D721Med (cell line): ENCODE measurements at regions not wholly inside any gene's neighbourhood (a gene's known extent, or its start where the extent isn't known, plus 50 kb on each side); places are given as distances from the start of the nearest gene placed in this dataset.

Source experiments
- DNase-seq: peaks from one replicate; pipeline ENCODE4 v3.0.0; 2011; ENCODE audit warnings: low spot score; ENCODE audit not compliant: insufficient read length
- FAIRE-seq: peaks from 2 replicates; lab custom pipeline; 2011; peaks lifted over from hg19 to GRCh38; lab: Jason Lieb, UNC
- TF ChIP-seq, protein P1 (sequence below): IDR thresholded peaks from 2 replicates; pipeline ENCODE4 v1.5.1; 2012; ENCODE audit warnings: mild to moderate bottlenecking, control low read depth; ENCODE audit not compliant: insufficient read depth; ENCODE audit errors: missing control alignments

DNA sequence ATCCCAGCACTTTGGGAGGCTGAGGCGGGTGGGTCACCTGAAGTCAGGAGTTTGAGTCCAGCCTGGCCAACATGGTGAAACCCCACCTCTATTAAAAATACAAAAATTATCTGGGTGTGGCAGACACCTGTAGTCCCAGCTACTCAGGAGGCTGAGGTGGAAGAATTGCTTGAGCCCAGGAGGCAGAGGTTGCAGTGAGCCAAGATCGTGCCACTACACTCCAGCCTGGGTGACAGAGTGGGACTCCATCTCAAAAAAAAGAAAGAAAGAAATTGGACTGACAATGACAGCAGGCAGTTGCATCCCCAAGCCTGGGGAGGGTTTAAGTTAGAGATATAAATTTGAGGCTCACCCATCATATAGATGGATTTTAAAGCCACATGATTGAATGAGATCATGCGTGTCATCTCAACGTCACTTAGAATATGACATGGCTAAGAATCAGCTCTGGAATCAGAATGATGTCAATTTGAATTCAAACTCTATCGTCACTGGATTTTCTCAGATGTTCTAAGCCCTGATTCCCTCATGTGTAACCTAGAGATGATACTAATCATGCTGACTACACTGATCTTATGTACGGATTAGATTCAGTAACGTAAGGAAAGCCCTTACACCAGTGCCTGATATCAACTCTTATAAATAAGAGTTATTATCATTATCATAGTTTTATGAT, 534.0 kb upstream of the JARID2 start:
- FAIRE-seq (no peak), DNase-seq (no peak)
- TF ChIP-seq, protein P1, sequence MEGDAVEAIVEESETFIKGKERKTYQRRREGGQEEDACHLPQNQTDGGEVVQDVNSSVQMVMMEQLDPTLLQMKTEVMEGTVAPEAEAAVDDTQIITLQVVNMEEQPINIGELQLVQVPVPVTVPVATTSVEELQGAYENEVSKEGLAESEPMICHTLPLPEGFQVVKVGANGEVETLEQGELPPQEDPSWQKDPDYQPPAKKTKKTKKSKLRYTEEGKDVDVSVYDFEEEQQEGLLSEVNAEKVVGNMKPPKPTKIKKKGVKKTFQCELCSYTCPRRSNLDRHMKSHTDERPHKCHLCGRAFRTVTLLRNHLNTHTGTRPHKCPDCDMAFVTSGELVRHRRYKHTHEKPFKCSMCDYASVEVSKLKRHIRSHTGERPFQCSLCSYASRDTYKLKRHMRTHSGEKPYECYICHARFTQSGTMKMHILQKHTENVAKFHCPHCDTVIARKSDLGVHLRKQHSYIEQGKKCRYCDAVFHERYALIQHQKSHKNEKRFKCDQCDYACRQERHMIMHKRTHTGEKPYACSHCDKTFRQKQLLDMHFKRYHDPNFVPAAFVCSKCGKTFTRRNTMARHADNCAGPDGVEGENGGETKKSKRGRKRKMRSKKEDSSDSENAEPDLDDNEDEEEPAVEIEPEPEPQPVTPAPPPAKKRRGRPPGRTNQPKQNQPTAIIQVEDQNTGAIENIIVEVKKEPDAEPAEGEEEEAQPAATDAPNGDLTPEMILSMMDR, result no peak

- FAIRE-seq, result no peak
- TF ChIP-seq, protein P1, result no peak
- no peak for DNase-seq
Observed at GRCh38 chr6:14713008-14713960, 532.6 kb upstream of the JARID2 start.

DNA sequence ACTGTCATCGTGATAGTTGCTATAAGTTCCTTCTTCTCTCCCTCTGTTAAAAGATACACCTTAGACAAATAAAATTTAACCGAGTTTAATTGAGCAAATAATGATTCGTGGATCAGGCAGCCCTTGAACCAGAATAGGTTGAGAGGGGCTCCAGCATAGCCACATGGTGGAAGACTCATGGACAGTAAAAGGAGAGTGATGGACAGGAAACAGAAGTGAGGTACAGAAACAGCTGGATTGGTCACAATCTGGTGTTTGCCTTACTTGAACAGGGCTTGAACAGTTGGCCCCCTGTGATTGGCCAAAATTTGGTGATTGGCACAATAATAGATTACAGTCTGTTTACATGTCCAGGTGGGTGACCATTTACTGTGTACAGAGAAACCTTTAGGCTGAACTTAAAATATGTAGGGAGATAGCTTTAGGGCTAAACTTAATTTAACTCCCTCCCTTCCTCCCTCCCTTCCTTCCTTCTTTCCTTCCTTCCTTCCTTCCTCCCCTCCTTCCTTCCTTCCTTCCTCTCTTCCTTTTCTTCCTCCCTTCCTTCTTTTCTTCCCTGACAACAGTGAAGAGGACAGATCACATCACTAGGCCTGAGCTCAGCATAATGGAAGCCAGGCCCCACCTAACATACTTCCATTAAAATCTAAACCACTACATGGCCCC, 531.8 kb upstream of the JARID2 start:
- FAIRE-seq (no peak), DNase-seq (no peak)
- TF ChIP-seq, protein P1, result no peak

- no peak for DNase-seq
- FAIRE-seq, result no peak
- TF ChIP-seq, protein P1, result no peak
Observed at GRCh38 chr6:14715076-14715475, 530.8 kb upstream of the JARID2 start.

- DNase-seq (no peak), FAIRE-seq (no peak)
- TF ChIP-seq, protein P1, result no peak
Observed at GRCh38 chr6:14716499-14717146, 529.2 kb upstream of the JARID2 start.

DNA sequence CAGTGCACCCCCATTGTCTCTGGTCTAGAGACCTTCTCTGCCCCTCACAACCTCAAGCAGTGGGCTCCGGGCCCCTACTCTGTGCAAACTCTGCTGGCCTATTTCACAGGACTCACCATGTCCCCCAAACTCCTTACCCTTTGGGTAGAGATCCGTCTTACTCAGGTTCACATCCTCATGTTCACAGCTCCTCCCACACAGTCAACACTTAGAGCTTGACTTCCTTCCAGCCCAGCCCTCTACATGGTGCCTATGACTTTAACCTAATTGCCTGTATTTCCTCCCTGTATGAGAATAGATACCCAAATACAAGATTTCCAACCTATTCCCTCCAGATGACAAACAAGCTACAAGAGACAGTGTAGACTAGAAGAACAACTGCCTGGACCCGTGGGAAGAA, 528.6 kb upstream of the JARID2 start:
- no peak for FAIRE-seq
- TF ChIP-seq, protein P1, result no peak
- no peak for DNase-seq
